HEK293T (cell line): ENCODE measurements at regions not wholly inside any gene's neighbourhood (a gene's known extent, or its start where the extent isn't known, plus 50 kb on each side); places are given as distances from the start of the nearest gene placed in this dataset.

Experiments
- ARNT ChIP-seq: fragments of 450-650 bp; IDR thresholded peaks from 2 replicates; pipeline ENCODE4 v1.6.1; 2017; ENCODE audit warnings: mild to moderate bottlenecking
- BHLHE40 ChIP-seq: fragments of 450-650 bp; IDR thresholded peaks from 2 replicates; pipeline ENCODE4 v1.6.1; 2016; ENCODE audit warnings: mild to moderate bottlenecking, moderate library complexity, borderline replicate concordance
- FOXA1 ChIP-seq: fragments of 450-650 bp; IDR thresholded peaks from 2 replicates; pipeline ENCODE4 v1.6.1; 2016; ENCODE audit warnings: mild to moderate bottlenecking
- HDGF ChIP-seq: fragments of 450-650 bp; IDR thresholded peaks from 2 replicates; pipeline ENCODE4 v1.6.1; 2017; ENCODE audit warnings: antibody characterized with exemption, borderline replicate concordance
- L3MBTL2 ChIP-seq: fragments of 450-650 bp; conservative IDR thresholded peaks from 2 replicates; pipeline ENCODE4 v1.6.1; 2016; ENCODE audit warnings: mild to moderate bottlenecking
- NFRKB ChIP-seq: fragments of 450-650 bp; IDR thresholded peaks from 2 replicates; pipeline ENCODE4 v1.6.1; 2016; ENCODE audit warnings: mild to moderate bottlenecking, moderate library complexity
- SP1 ChIP-seq: fragments of 450-650 bp; IDR thresholded peaks from 2 replicates; pipeline ENCODE4 v1.6.1; 2017
- SUZ12 ChIP-seq: fragments of 450-650 bp; IDR thresholded peaks from 2 replicates; pipeline ENCODE4 v1.6.1; 2016; ENCODE audit warnings: mild to moderate bottlenecking
- TARDBP ChIP-seq: fragments of 450-650 bp; IDR thresholded peaks from 2 replicates; pipeline ENCODE4 v1.6.1; 2016
- TF ChIP-seq, protein P1 (sequence below): fragments of 450-650 bp; IDR thresholded peaks from 2 replicates; pipeline ENCODE4 v1.6.1; 2016

DNA sequence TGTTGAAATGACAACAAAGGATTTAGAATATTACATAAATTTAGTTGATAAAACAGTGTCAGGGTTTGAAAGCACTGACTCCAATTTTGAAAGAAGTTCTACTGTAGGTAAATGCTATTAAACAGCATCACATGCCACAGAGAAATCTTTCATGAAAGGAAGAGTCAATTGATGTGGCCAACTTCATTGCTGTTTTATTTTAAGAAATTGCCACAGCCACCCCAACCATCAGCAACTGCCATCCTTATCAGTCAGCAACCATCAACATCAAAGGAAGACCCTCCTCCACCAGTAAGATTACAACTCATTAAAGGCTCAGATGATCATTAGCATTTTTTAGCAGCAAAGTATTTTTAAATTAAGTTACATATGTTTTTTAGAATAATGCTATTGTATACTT is 54.6 kb upstream of the RAB9B start:
- TF ChIP-seq, protein P1, sequence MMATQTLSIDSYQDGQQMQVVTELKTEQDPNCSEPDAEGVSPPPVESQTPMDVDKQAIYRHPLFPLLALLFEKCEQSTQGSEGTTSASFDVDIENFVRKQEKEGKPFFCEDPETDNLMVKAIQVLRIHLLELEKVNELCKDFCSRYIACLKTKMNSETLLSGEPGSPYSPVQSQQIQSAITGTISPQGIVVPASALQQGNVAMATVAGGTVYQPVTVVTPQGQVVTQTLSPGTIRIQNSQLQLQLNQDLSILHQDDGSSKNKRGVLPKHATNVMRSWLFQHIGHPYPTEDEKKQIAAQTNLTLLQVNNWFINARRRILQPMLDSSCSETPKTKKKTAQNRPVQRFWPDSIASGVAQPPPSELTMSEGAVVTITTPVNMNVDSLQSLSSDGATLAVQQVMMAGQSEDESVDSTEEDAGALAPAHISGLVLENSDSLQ: no peak
- no peak for TF ChIP-seq BHLHE40
- TF ChIP-seq SP1: no peak
- no peak for TF ChIP-seq FOXA1
- TF ChIP-seq HDGF: no peak
- TF ChIP-seq L3MBTL2: no peak
- no peak for TF ChIP-seq SUZ12
- no peak for TF ChIP-seq TARDBP
- TF ChIP-seq NFRKB: no peak
- no peak for TF ChIP-seq ARNT
